IMR-90 (cell line): ENCODE measurements at regions not wholly inside any gene's neighbourhood (a gene's known extent, or its start where the extent isn't known, plus 50 kb on each side); places are given as distances from the start of the nearest gene placed in this dataset.

ENCODE experiments used
- BHLHE40 ChIP-seq: fragments of 150-350 bp; IDR thresholded peaks from 2 replicates; pipeline ENCODE4 v1.6.1; 2016; ENCODE audit warnings: mild to moderate bottlenecking, low read depth, low read length
- CHD1 ChIP-seq: IDR thresholded peaks from 2 replicates; pipeline ENCODE4 v1.6.1; 2012; ENCODE audit warnings: low read depth, low read length, improper control_type of control experiment
- CTCF ChIP-seq: conservative IDR thresholded peaks from 2 replicates; pipeline ENCODE4 v1.5.1; 2012; ENCODE audit warnings: mild to moderate bottlenecking, low read depth, low read length, improper control_type of control experiment
- MAZ ChIP-seq: IDR thresholded peaks from 2 replicates; pipeline ENCODE4 v1.6.1; 2012; ENCODE audit warnings: low read depth, mild to moderate bottlenecking, low read length, improper control_type of control experiment, moderate library complexity, borderline replicate concordance
- POLR2A ChIP-seq: IDR thresholded peaks from 2 replicates; pipeline ENCODE4 v1.6.1; 2012; ENCODE audit warnings: mild to moderate bottlenecking, low read depth, low read length
- RAD21 ChIP-seq: IDR thresholded peaks from 2 replicates; pipeline ENCODE4 v1.6.1; 2012; ENCODE audit warnings: low read length, improper control_type of control experiment
- SMC3 ChIP-seq: fragments of 150-350 bp; IDR thresholded peaks from 2 replicates; pipeline ENCODE4 v1.6.1; 2016; ENCODE audit warnings: low read depth, mild to moderate bottlenecking, antibody characterized with exemption, low read length, moderate library complexity
- TF ChIP-seq, protein P1 (sequence below): fragments of 150-350 bp; IDR thresholded peaks from 2 replicates; pipeline ENCODE4 v1.6.1; 2017; ENCODE audit warnings: mild to moderate bottlenecking, antibody characterized with exemption, low read length, low read depth

- TF ChIP-seq SMC3 = no peak
- TF ChIP-seq CTCF = no peak
- no peak for TF ChIP-seq POLR2A
- TF ChIP-seq, protein P1, sequence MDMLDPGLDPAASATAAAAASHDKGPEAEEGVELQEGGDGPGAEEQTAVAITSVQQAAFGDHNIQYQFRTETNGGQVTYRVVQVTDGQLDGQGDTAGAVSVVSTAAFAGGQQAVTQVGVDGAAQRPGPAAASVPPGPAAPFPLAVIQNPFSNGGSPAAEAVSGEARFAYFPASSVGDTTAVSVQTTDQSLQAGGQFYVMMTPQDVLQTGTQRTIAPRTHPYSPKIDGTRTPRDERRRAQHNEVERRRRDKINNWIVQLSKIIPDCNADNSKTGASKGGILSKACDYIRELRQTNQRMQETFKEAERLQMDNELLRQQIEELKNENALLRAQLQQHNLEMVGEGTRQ = no peak
- no peak for TF ChIP-seq RAD21
- no peak for TF ChIP-seq MAZ
- TF ChIP-seq BHLHE40 = no peak
- no peak for TF ChIP-seq CHD1
Observed at GRCh38 chr3:83513051-83513450, 1445.7 kb upstream of the CADM2 start.
